GF-D8 (cell line): ENCODE measurements at regions not wholly inside any gene's neighbourhood (a gene's known extent, or its start where the extent isn't known, plus 50 kb on each side); places are given as distances from the start of the nearest gene placed in this dataset.

Source experiments
- DNase-seq: peaks from one replicate; lab custom pipeline; 2025; lab: John Stamatoyannopoulos, UW

- no peak for DNase-seq
These were observed 482.6 kb upstream of the SEMA3A start for GRCh38 chr7:84677117-84677732.

GRCh38 chr7:84675633-84676034, 481.0 kb upstream of the SEMA3A start:
- peak; percentile 20 for DNase-seq

DNA sequence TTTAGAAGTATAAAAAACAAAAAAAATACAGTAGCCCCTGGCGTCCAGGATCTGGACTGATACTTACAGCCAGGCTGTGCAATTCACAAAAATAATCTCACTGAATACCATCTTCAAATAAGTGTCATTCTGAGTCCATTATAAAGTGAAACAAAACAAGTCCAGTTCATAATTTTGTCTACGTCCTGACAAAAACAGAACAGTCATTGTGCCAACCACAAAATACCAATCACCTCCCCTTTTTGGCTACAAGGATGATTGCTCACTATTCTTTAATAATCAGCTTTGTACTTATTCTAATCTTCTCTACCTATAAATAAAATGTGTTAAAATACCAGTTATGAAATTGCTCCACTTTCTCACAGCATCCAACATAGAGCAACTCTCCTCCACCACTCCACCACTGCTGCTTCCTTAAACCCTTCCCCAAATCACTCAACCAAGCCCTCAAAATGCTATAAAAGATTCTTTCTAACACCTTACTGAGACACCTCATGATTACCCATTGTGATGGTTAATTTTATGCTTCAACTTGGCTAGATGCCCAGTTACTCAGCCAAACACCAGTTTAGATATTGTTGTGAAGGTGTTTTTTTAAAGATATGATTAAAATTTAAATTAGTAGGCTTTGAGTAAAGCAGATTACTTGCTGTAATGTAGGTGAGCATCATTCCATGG, 479.8 kb upstream of the SEMA3A start:
- DNase-seq, result no peak

DNA sequence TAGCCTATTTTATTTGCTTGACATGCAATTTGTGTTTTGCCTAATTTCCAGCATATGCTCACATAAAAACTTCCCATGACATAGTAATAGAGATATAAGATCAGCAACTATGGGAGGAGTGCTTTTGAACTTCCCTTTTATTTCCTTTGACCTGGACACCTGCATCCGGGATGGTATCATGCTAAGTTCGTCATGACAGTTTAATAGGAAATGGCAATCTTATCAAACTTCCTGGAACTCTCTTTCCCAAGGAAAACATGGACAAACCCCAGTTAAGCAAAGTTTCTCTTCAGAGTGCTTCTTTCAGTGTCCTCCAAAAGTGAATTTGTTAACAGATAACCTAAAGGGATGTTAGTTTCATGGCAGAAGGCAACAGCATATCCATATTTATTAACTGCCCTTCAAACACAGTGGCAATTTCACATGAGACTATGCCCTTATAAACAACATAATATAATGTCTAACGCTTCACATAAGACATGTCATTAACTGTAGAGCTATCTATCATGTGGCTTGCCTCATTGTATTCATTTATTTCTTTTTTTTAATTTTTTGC, 474.7 kb upstream of the SEMA3A start:
- DNase-seq, result peak; percentile 83

GRCh38 chr7:84668116-84668515, 473.5 kb upstream of the SEMA3A start:
- DNase-seq, result no peak

DNA sequence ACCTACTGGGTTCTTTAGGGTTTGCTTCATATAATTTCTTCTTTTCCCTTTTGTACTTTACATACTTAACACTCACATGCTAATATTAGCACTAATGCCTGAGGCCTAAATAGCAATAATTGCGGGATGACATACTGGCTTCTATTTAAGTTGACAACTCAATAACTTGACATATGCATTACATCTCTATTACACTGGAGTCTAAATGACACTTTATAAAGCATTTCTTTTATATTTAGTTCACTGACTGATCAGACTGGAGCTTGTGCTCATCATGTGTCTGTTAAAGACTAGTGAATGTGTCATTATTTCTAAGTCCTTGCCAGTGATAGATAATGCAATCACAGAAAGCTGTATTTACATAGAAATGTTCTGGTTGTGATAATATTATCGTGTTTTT, 472.1 kb upstream of the SEMA3A start:
- no peak for DNase-seq

GRCh38 chr7:84665339-84665738, 470.8 kb upstream of the SEMA3A start:
- DNase-seq, result peak; percentile 63

DNA sequence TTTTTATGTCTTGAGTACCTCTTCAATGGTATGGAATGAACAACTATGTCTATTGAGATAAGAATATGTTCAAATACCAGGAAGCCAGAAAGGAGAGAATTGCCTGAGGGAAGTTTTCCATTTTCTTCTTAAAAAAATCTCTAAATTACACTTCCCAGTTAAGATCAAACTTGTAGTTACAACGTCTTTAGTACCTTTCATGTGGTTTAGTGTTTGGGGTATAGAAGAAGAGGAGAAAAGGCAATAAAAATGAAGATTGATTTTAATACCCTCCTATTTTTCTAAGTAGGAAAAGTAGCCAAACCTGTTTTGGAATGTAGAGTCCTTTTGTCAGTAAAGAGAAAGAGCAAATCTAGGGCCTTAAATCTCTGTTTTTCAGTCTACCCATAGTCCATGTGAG, 470.0 kb upstream of the SEMA3A start:
- no peak for DNase-seq

GRCh38 chr7:84663224-84663623, 468.6 kb upstream of the SEMA3A start:
- DNase-seq, result no peak

- DNase-seq, result no peak
These were observed 463.7 kb upstream of the SEMA3A start for GRCh38 chr7:84658286-84658685.

DNA sequence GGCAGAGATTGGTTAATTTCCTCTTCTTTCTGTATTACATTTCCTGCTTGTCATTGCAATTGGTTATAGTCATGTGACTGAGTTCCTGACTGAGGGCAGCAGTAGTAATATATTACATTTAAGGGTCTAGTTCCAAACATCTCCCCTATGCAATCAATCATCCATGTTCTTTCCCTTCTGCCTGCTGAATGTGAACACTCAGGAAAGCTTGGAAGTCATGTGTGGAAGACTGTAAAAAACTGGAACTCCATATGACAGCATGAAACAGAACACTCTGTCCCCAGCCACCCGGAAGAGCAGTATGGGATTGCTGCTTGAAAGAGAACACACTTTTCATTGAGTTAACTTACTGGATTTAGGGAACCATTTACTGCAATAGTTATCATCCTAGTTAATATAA, 459.7 kb upstream of the SEMA3A start:
- DNase-seq, result no peak

GRCh38 chr7:84651876-84652275, 457.3 kb upstream of the SEMA3A start:
- DNase-seq, result no peak

DNA sequence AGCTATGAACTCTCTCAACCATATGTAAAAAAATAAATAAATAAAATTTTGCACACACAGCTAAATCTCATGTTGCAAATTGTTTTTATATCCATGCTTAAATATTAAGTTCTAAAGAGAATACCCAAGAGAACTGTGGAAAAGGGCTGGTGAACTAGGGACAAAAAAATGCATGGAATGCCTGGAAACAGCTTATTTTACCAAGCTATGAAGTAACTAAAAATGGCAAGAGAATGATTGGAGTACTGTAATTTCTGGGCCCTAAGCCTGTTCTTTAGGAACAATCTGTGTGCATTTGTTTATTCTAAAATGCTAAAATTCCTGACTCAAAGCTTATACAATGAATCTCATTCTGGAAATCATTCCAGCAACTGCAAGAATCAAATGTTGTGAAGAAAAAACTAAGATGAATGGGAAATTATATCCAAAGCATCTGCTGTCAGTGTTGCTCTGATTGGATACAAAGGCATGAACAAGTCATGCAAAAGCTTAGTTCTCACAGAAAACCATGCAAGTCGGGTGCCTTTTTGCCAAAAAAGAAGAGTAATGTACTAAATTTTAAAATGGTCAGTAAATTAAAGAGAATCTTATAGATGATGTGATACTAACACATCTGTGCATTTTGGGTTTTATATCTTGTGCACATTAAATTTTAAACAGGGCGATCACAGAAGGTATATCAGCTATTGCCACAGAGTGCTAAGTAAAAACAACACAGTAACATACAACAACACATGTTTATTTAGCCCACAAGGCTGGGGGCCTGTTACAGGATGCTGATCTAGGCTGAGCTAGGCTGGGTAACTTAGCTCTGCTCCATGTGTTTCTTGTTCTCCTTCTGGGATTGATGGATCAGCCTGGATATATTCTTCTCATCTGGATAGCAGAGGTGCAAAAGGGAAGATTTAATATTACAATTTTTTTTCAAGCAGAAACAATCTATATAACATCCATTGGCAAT, 453.5 kb upstream of the SEMA3A start:
- no peak for DNase-seq

DNA sequence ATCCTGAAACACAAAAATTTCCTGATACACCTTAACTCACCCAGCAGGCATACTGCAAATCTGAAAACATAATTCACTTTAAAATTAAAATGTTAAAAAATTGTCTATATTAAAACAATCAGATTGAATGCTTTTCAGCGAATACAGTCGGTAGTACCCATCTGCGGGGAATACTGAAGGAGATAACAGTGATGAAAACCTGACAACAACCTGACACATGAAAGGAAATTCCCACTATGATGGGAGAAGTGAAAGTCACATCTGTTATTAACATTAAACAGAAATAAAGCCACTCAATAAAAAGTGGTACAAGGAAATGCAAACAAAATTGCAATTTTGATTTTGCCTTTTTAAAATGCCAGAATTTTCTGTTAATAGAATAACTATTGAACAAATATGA, 448.0 kb upstream of the SEMA3A start:
- no peak for DNase-seq

DNA sequence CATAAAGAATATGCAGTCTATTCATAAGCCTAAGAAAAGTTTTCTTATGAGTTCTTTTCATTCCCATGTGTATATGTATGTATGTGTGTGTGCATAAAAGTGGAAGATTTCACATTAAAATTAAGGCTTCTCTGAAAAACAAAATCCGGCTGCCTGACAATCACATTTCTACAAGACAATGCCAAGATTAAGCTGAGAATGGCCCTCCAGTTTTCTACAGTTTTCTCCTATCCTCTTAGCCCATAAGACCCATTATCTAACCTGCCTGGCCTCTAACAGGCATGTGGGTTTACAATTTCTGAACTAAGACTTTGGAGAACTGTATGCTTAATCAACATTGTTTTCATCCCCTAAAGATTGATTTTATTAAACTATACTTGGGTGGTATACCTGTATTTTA, 446.0 kb upstream of the SEMA3A start:
- no peak for DNase-seq

- DNase-seq, result no peak
These were observed 443.7 kb upstream of the SEMA3A start for GRCh38 chr7:84638339-84638697.

GRCh38 chr7:84637568-84638338, 443.2 kb upstream of the SEMA3A start:
- DNase-seq, result no peak

- no peak for DNase-seq
These were observed 437.3 kb upstream of the SEMA3A start for GRCh38 chr7:84631913-84632312.

- no peak for DNase-seq
These were observed 435.2 kb upstream of the SEMA3A start for GRCh38 chr7:84629640-84630318.

DNA sequence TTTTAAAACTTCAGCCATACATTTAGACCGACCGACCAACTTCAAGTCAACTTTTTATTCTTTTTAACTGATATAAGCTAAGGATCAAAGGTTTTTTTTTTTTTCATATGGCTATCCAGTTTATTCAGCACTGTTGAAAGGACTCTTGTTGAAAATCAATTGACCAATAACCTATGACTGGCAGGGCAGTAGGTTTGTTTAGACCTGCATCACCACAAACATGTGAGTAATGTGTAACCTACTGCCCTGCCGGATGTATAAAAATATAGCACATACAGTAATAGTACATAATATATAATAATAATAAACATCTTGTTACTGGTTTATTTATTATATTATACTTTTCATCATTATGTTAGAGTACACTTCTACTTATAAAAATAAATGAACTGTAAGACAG, 434.6 kb upstream of the SEMA3A start:
- DNase-seq, result no peak

DNA sequence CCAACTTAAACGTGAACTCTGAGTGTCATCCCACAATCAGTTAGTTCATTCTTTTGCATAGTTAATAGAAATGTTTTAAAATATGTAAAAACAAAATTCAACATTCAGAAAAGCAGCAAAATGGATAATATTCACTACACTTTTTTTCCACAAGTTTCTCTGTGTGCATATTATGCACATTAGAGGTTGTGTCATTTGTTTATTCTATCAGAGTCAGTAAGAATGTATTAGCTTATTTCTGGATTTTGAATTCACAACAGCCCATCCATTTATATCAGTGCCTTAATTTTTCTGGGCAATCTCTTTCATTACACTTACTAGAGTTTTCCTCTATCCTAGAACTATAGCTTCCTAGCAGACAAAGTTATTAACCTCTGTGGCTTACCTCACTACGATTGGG, 432.7 kb upstream of the SEMA3A start:
- DNase-seq, result no peak
